PC-3 (cell line): ENCODE measurements at regions not wholly inside any gene's neighbourhood (a gene's known extent, or its start where the extent isn't known, plus 50 kb on each side); places are given as distances from the start of the nearest gene placed in this dataset.

Experiments used
- CTCF ChIP-seq: fragments of 300-600 bp; sonication (generic); conservative IDR thresholded peaks from 2 replicates; pipeline ENCODE4 v1.5.1; 2017; ENCODE audit warnings: antibody characterized with exemption, low read depth, mild to moderate bottlenecking, low read length
- EZH2phosphoT487 ChIP-seq: fragments of 300-600 bp; sonication (generic); IDR thresholded peaks from 2 replicates; pipeline ENCODE4 v1.6.1; 2018; ENCODE audit warnings: mild to moderate bottlenecking, antibody characterized with exemption, low read length, borderline replicate concordance

- TF ChIP-seq EZH2phosphoT487 (no peak), CTCF (no peak)
These were observed 108.7 kb upstream of the AKIP1 start for GRCh38 chr11:8802251-8802650.
